ENCODE measurements at regions not wholly inside any gene's neighbourhood (a gene's known extent, or its start where the extent isn't known, plus 50 kb on each side); places are given as distances from the start of the nearest gene placed in this dataset.

- Histone ChIP-seq H3K9ac (ENCODE audit: low read length in 5 of 5) (no peak overlapping the region), H3K4me3 (ENCODE audit: low read depth in 1 of 5, low read length in 5 of 5) (no peak overlapping the region), H3K27me3 (ENCODE audit: control insufficient read depth in 5 of 5, insufficient read depth in 4 of 5, low read length in 5 of 5) (no peaks in the 10 kb centered on the region), H3K36me3 (ENCODE audit: control insufficient read depth in 5 of 5, insufficient read depth in 5 of 5, low read length in 5 of 5) (no peaks in the 10 kb centered on the region), H3K4me1 (ENCODE audit: control insufficient read depth in 5 of 5, insufficient read depth in 5 of 5, low read length in 5 of 5) (no peaks in the 10 kb centered on the region), H3K27ac (ENCODE audit: low read depth, low read length) (no peak overlapping the region), H3K9me3 (ENCODE audit: control insufficient read depth in 5 of 5, low read length in 5 of 5) (no peaks in the 10 kb centered on the region)
Measured at GRCh38 chr12:29053567-29053966, 95.5 kb upstream of the FAR2 start.

- Histone ChIP-seq H3K27ac (ENCODE audit: low read depth, low read length) (no peak overlapping the region), H3K9ac (ENCODE audit: low read length in 5 of 5) (no peak overlapping the region), H3K4me3 (ENCODE audit: low read depth in 1 of 5, low read length in 5 of 5) (no peak overlapping the region), H3K36me3 (ENCODE audit: control insufficient read depth in 5 of 5, insufficient read depth in 5 of 5, low read length in 5 of 5) (no peaks in the 10 kb centered on the region), H3K9me3 (ENCODE audit: control insufficient read depth in 5 of 5, low read length in 5 of 5) (no peaks in the 10 kb centered on the region), H3K4me1 (ENCODE audit: control insufficient read depth in 5 of 5, insufficient read depth in 5 of 5, low read length in 5 of 5) (no peaks in the 10 kb centered on the region), H3K27me3 (ENCODE audit: control insufficient read depth in 5 of 5, insufficient read depth in 4 of 5, low read length in 5 of 5) (no peaks in the 10 kb centered on the region)
Measured at GRCh38 chr12:29054858-29055663, 94.0 kb upstream of the FAR2 start.

GRCh38 chr12:29066011-29066588, 83.0 kb upstream of the FAR2 start:
- H3K27me3 ChIP-seq (ENCODE audit: control insufficient read depth in 5 of 5, insufficient read depth in 4 of 5, low read length in 5 of 5) = no peaks in the 10 kb centered on the region
- no peak overlapping the region for H3K27ac ChIP-seq (ENCODE audit: low read depth, low read length)
- no peaks in the 10 kb centered on the region for H3K36me3 ChIP-seq (ENCODE audit: control insufficient read depth in 5 of 5, insufficient read depth in 5 of 5, low read length in 5 of 5)
- H3K4me3 ChIP-seq (ENCODE audit: low read depth in 1 of 5, low read length in 5 of 5) = no peak overlapping the region
- peaks cover 0 to 8% (median 0%) of the 10 kb centered on the region in 5 donors for H3K4me1 ChIP-seq (ENCODE audit: control insufficient read depth in 5 of 5, insufficient read depth in 5 of 5, low read length in 5 of 5)
- peaks cover 0 to 5% (median 0%) of the 10 kb centered on the region in 5 donors for H3K9me3 ChIP-seq (ENCODE audit: control insufficient read depth in 5 of 5, low read length in 5 of 5)
- no peak overlapping the region for H3K9ac ChIP-seq (ENCODE audit: low read length in 5 of 5)

- Histone ChIP-seq H3K36me3 (ENCODE audit: control insufficient read depth in 5 of 5, insufficient read depth in 5 of 5, low read length in 5 of 5) (no peaks in the 10 kb centered on the region), H3K4me3 (ENCODE audit: low read depth in 1 of 5, low read length in 5 of 5) (no peak overlapping the region), H3K27me3 (ENCODE audit: control insufficient read depth in 5 of 5, insufficient read depth in 4 of 5, low read length in 5 of 5) (no peaks in the 10 kb centered on the region), H3K27ac (ENCODE audit: low read depth, low read length) (no peak overlapping the region), H3K9me3 (ENCODE audit: control insufficient read depth in 5 of 5, low read length in 5 of 5) (no peaks in the 10 kb centered on the region), H3K9ac (ENCODE audit: low read length in 5 of 5) (no peak overlapping the region), H3K4me1 (ENCODE audit: control insufficient read depth in 5 of 5, insufficient read depth in 5 of 5, low read length in 5 of 5) (peaks cover 0 to 8% (median 0%) of the 10 kb centered on the region in 5 donors)
Measured at GRCh38 chr12:29067430-29067829, 81.6 kb upstream of the FAR2 start.

GRCh38 chr12:29070309-29070708, 78.8 kb upstream of the FAR2 start:
- Histone ChIP-seq H3K27ac (ENCODE audit: low read depth, low read length) (no peak overlapping the region), H3K36me3 (ENCODE audit: control insufficient read depth in 5 of 5, insufficient read depth in 5 of 5, low read length in 5 of 5) (no peaks in the 10 kb centered on the region), H3K9ac (ENCODE audit: low read length in 5 of 5) (no peak overlapping the region), H3K9me3 (ENCODE audit: control insufficient read depth in 5 of 5, low read length in 5 of 5) (no peaks in the 10 kb centered on the region), H3K27me3 (ENCODE audit: control insufficient read depth in 5 of 5, insufficient read depth in 4 of 5, low read length in 5 of 5) (no peaks in the 10 kb centered on the region), H3K4me1 (ENCODE audit: control insufficient read depth in 5 of 5, insufficient read depth in 5 of 5, low read length in 5 of 5) (peaks cover 0 to 8% (median 0%) of the 10 kb centered on the region in 5 donors), H3K4me3 (ENCODE audit: low read depth in 1 of 5, low read length in 5 of 5) (no peak overlapping the region)

- Histone ChIP-seq H3K27me3 (ENCODE audit: control insufficient read depth in 5 of 5, insufficient read depth in 4 of 5, low read length in 5 of 5) (no peaks in the 10 kb centered on the region), H3K4me1 (ENCODE audit: control insufficient read depth in 5 of 5, insufficient read depth in 5 of 5, low read length in 5 of 5) (peaks cover 0 to 2% (median 0%) of the 10 kb centered on the region in 5 donors), H3K4me3 (ENCODE audit: low read depth in 1 of 5, low read length in 5 of 5) (no peak overlapping the region), H3K27ac (ENCODE audit: low read depth, low read length) (no peak overlapping the region), H3K36me3 (ENCODE audit: control insufficient read depth in 5 of 5, insufficient read depth in 5 of 5, low read length in 5 of 5) (no peaks in the 10 kb centered on the region), H3K9ac (ENCODE audit: low read length in 5 of 5) (no peak overlapping the region), H3K9me3 (ENCODE audit: control insufficient read depth in 5 of 5, low read length in 5 of 5) (no peaks in the 10 kb centered on the region)
Measured at GRCh38 chr12:29071099-29071498, 78.0 kb upstream of the FAR2 start.

GRCh38 chr12:29072631-29073030, 76.4 kb upstream of the FAR2 start:
- Histone ChIP-seq H3K9ac (ENCODE audit: low read length in 5 of 5) (no peak overlapping the region), H3K4me1 (ENCODE audit: control insufficient read depth in 5 of 5, insufficient read depth in 5 of 5, low read length in 5 of 5) (no peaks in the 10 kb centered on the region), H3K36me3 (ENCODE audit: control insufficient read depth in 5 of 5, insufficient read depth in 5 of 5, low read length in 5 of 5) (no peaks in the 10 kb centered on the region), H3K4me3 (ENCODE audit: low read depth in 1 of 5, low read length in 5 of 5) (no peak overlapping the region), H3K9me3 (ENCODE audit: control insufficient read depth in 5 of 5, low read length in 5 of 5) (no peaks in the 10 kb centered on the region), H3K27ac (ENCODE audit: low read depth, low read length) (no peak overlapping the region), H3K27me3 (ENCODE audit: control insufficient read depth in 5 of 5, insufficient read depth in 4 of 5, low read length in 5 of 5) (no peaks in the 10 kb centered on the region)

GRCh38 chr12:29073631-29074239, 75.3 kb upstream of the FAR2 start:
- Histone ChIP-seq H3K4me1 (ENCODE audit: control insufficient read depth in 5 of 5, insufficient read depth in 5 of 5, low read length in 5 of 5) (no peaks in the 10 kb centered on the region), H3K27me3 (ENCODE audit: control insufficient read depth in 5 of 5, insufficient read depth in 4 of 5, low read length in 5 of 5) (no peaks in the 10 kb centered on the region), H3K36me3 (ENCODE audit: control insufficient read depth in 5 of 5, insufficient read depth in 5 of 5, low read length in 5 of 5) (no peaks in the 10 kb centered on the region), H3K4me3 (ENCODE audit: low read depth in 1 of 5, low read length in 5 of 5) (no peak overlapping the region), H3K9ac (ENCODE audit: low read length in 5 of 5) (no peak overlapping the region), H3K9me3 (ENCODE audit: control insufficient read depth in 5 of 5, low read length in 5 of 5) (no peaks in the 10 kb centered on the region), H3K27ac (ENCODE audit: low read depth, low read length) (no peak overlapping the region)

- H3K27me3 ChIP-seq (ENCODE audit: control insufficient read depth in 5 of 5, insufficient read depth in 4 of 5, low read length in 5 of 5) = no peaks in the 10 kb centered on the region
- H3K9ac ChIP-seq (ENCODE audit: low read length in 5 of 5) = no peak overlapping the region
- H3K9me3 ChIP-seq (ENCODE audit: control insufficient read depth in 5 of 5, low read length in 5 of 5) = no peaks in the 10 kb centered on the region
- no peak overlapping the region for H3K27ac ChIP-seq (ENCODE audit: low read depth, low read length)
- H3K4me1 ChIP-seq (ENCODE audit: control insufficient read depth in 5 of 5, insufficient read depth in 5 of 5, low read length in 5 of 5) = peaks cover 0 to 11% (median 0%) of the 10 kb centered on the region in 5 donors
- H3K4me3 ChIP-seq (ENCODE audit: low read depth in 1 of 5, low read length in 5 of 5) = no peak overlapping the region
- no peaks in the 10 kb centered on the region for H3K36me3 ChIP-seq (ENCODE audit: control insufficient read depth in 5 of 5, insufficient read depth in 5 of 5, low read length in 5 of 5)
Measured at GRCh38 chr12:29081101-29081500, 68.0 kb upstream of the FAR2 start.

GRCh38 chr12:29082522-29082921, 66.6 kb upstream of the FAR2 start:
- H3K9me3 ChIP-seq (ENCODE audit: control insufficient read depth in 5 of 5, low read length in 5 of 5) = no peaks in the 10 kb centered on the region

More at GRCh38 chr12:29082522-29082921, 66.6 kb upstream of the FAR2 start:
- Histone ChIP-seq H3K4me3 (ENCODE audit: low read depth in 1 of 5, low read length in 5 of 5) (no peak overlapping the region), H3K9ac (ENCODE audit: low read length in 5 of 5) (no peak overlapping the region), H3K4me1 (ENCODE audit: control insufficient read depth in 5 of 5, insufficient read depth in 5 of 5, low read length in 5 of 5) (peaks cover 0 to 11% (median 0%) of the 10 kb centered on the region in 5 donors), H3K27me3 (ENCODE audit: control insufficient read depth in 5 of 5, insufficient read depth in 4 of 5, low read length in 5 of 5) (no peaks in the 10 kb centered on the region), H3K36me3 (ENCODE audit: control insufficient read depth in 5 of 5, insufficient read depth in 5 of 5, low read length in 5 of 5) (no peaks in the 10 kb centered on the region), H3K27ac (ENCODE audit: low read depth, low read length) (no peak overlapping the region)
